ENCODE measurements at regions not wholly inside any gene's neighbourhood (a gene's known extent, or its start where the extent isn't known, plus 50 kb on each side); places are given as distances from the start of the nearest gene placed in this dataset.
"Not testable (repeated sequence)": the region's sequence is repeated elsewhere in the genome, so short reads cannot be mapped to it uniquely, and the experiment has no call there.

DNA sequence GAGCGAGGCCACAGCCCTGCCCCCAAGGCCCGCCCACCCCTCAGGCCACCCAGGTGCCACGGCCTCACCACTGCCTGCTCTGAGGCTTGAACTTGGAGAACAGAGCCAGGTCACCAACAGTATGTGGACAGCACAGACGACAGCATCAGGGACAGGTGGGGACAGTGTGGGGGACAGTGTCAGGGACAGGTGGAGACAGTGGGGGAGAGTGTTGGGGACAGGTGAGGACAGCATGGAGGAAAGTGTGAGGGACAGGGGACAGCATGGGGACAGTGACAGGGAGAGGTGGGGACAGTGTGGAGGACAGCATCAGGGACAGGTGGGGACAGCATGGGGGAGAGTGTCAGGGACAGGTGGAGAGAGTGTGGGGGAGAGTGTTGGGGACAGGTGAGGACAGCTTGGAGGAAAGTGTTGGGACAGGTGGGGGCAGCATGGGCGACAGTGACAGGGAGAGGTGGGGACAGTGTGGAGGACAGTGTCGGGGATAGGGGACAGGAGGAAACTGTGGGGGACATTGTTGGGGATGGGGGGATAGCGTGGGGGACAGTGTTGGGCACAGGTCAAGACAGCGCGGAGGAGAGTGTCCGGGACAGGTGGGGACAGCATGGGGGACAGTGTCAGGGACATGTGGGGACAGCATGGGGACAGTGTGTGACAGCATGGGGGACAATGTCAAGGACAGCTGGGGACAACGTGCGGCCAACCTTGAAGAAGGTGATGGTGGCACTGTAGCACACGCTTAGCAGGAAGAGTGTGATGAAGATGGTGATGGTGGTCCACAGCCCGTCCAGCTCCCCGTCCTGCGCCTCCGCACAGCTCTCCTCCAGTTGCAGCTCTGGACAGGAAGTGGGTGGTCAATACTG lies 114.9 kb downstream of the TMEM121 start:
- no peak for DNase-seq (ENCODE audit: extremely low spot score, unreplicated experiment)
- Mint-ChIP-seq H3K27me3 (ENCODE audit: unreplicated experiment) (no peaks in the 10 kb centered on the region), H3K4me3 (ENCODE audit: unreplicated experiment) (no peak overlapping the region), H3K9me3 (ENCODE audit: unreplicated experiment) (peaks cover 3% of the 10 kb centered on the region), H3K36me3 (ENCODE audit: unreplicated experiment) (no peaks in the 10 kb centered on the region), H3K4me1 (ENCODE audit: unreplicated experiment) (no peaks in the 10 kb centered on the region), H3K27ac (ENCODE audit: unreplicated experiment) (no peak overlapping the region)
- TF ChIP-seq, protein P1, sequence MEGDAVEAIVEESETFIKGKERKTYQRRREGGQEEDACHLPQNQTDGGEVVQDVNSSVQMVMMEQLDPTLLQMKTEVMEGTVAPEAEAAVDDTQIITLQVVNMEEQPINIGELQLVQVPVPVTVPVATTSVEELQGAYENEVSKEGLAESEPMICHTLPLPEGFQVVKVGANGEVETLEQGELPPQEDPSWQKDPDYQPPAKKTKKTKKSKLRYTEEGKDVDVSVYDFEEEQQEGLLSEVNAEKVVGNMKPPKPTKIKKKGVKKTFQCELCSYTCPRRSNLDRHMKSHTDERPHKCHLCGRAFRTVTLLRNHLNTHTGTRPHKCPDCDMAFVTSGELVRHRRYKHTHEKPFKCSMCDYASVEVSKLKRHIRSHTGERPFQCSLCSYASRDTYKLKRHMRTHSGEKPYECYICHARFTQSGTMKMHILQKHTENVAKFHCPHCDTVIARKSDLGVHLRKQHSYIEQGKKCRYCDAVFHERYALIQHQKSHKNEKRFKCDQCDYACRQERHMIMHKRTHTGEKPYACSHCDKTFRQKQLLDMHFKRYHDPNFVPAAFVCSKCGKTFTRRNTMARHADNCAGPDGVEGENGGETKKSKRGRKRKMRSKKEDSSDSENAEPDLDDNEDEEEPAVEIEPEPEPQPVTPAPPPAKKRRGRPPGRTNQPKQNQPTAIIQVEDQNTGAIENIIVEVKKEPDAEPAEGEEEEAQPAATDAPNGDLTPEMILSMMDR (IDR thresholded peaks at IDR 0.05) = no peak

DNA sequence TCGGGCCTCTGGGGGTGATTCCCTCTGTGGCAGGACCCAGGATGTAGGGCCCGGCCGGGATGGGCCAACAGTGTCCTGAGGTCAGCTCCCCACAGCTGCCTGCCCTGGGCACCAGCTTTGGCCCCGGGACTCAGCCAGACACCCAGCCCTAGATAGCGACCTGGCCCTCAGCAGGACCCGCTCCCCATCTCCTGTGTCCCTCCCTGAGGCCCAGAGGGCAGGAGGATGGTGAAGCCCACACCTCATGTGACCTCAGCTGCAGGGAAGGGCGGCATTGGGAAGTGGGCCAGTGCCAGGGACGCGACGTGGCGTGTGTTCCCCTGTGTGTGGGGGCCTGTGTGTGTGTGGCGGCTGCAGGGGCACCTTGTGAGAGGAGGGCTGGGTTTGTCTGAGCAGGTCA lies 115.6 kb downstream of the TMEM121 start:
- H3K4me1 Mint-ChIP-seq (ENCODE audit: unreplicated experiment); H3K36me3 Mint-ChIP-seq (ENCODE audit: unreplicated experiment); H3K4me3 Mint-ChIP-seq (ENCODE audit: unreplicated experiment); H3K27ac Mint-ChIP-seq (ENCODE audit: unreplicated experiment); DNase-seq (ENCODE audit: extremely low spot score, unreplicated experiment); H3K9me3 Mint-ChIP-seq (ENCODE audit: unreplicated experiment); H3K27me3 Mint-ChIP-seq (ENCODE audit: unreplicated experiment): not testable (repeated sequence)

DNA sequence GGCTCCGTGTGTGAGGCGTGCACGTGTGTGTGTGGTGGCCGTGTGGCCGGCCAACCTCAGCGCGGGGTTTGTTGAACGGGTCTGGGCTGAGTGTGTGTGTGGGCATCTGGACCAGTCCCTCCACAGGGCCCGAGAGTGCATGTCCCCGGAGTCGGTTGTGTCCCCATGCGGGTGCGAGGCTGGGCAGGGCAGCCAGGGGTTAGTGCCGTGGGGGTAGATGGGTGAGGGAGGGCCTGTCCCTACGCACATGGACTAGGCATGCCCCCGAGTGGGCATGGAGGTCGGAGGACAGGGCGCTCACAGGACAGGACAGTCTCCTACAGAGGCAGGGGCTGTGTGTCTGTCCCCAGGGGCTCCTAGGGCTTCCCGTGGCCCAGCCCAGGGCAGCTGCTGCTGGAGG lies 116.1 kb downstream of the TMEM121 start:
- H3K36me3 Mint-ChIP-seq (ENCODE audit: unreplicated experiment); H3K27me3 Mint-ChIP-seq (ENCODE audit: unreplicated experiment); H3K4me3 Mint-ChIP-seq (ENCODE audit: unreplicated experiment); H3K9me3 Mint-ChIP-seq (ENCODE audit: unreplicated experiment); H3K27ac Mint-ChIP-seq (ENCODE audit: unreplicated experiment); H3K4me1 Mint-ChIP-seq (ENCODE audit: unreplicated experiment); DNase-seq (ENCODE audit: extremely low spot score, unreplicated experiment): not testable (repeated sequence)

DNA sequence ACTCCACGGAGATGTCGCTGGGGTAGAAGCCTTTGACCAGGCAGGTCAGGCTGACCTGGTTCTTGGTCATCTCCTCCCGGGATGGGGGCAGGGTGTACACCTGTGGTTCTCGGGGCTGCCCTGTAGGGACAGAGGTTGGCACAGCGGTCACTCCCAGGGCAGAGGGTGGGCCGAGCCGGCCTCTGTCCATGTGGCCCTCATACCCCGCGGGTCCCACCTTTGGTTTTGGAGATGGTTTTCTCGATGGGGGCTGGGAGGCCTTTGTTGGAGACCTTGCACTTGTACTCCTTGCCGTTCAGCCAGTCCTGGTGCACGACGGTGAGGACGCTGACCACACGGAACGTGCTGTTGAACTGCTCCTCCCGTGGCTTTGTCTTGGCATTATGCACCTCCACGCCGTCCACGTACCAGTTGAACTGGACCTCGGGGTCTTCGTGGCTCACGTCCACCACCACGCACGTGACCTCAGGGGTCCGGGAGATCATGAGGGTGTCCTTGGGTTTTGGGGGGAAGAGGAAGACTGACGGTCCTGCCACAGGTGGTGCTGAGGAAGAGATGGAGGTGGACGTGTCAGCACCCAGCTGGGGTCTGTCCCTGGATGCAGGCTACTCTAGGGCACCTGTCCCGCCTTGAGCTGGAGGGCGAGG lies 117.1 kb downstream of the TMEM121 start:
- H3K4me3 Mint-ChIP-seq (ENCODE audit: unreplicated experiment); H3K36me3 Mint-ChIP-seq (ENCODE audit: unreplicated experiment); H3K4me1 Mint-ChIP-seq (ENCODE audit: unreplicated experiment); H3K27ac Mint-ChIP-seq (ENCODE audit: unreplicated experiment); H3K9me3 Mint-ChIP-seq (ENCODE audit: unreplicated experiment); H3K27me3 Mint-ChIP-seq (ENCODE audit: unreplicated experiment); DNase-seq (ENCODE audit: extremely low spot score, unreplicated experiment): not testable (repeated sequence)

DNA sequence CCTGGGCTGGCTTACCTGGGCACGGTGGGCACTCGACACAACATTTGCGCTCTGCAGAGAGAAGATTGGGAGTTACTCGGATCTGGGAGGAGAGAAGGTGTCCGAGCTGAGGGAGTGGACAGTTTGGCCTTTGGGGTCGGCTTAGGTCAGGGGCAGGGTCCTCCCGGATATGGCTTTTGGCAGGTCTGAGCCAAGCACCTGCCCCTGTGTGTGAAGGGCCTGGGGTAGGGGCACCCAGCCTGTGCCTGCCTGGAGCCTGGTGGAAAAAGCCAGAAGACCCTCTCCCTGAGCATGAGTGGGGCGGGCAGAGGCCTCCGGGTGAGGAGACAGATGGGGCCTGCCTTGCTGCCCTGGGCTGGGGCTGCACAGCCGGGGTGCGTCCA lies 117.7 kb downstream of the TMEM121 start:
- H3K4me3 Mint-ChIP-seq (ENCODE audit: unreplicated experiment); DNase-seq (ENCODE audit: extremely low spot score, unreplicated experiment); H3K36me3 Mint-ChIP-seq (ENCODE audit: unreplicated experiment); H3K27ac Mint-ChIP-seq (ENCODE audit: unreplicated experiment); H3K27me3 Mint-ChIP-seq (ENCODE audit: unreplicated experiment); H3K9me3 Mint-ChIP-seq (ENCODE audit: unreplicated experiment); H3K4me1 Mint-ChIP-seq (ENCODE audit: unreplicated experiment): not testable (repeated sequence)

DNA sequence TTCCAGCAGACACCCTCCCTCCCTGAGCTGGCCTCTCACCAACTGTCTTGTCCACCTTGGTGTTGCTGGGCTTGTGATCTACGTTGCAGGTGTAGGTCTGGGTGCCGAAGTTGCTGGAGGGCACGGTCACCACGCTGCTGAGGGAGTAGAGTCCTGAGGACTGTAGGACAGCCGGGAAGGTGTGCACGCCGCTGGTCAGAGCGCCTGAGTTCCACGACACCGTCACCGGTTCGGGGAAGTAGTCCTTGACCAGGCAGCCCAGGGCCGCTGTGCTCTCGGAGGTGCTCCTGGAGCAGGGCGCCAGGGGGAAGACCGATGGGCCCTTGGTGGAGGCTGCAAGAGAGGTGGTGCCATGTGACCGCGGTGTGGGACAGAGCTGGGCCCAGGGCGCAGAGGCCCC lies 118.1 kb downstream of the TMEM121 start:
- H3K36me3 Mint-ChIP-seq (ENCODE audit: unreplicated experiment); H3K27ac Mint-ChIP-seq (ENCODE audit: unreplicated experiment); H3K4me3 Mint-ChIP-seq (ENCODE audit: unreplicated experiment); H3K9me3 Mint-ChIP-seq (ENCODE audit: unreplicated experiment); DNase-seq (ENCODE audit: extremely low spot score, unreplicated experiment); H3K27me3 Mint-ChIP-seq (ENCODE audit: unreplicated experiment); H3K4me1 Mint-ChIP-seq (ENCODE audit: unreplicated experiment): not testable (repeated sequence)

DNA sequence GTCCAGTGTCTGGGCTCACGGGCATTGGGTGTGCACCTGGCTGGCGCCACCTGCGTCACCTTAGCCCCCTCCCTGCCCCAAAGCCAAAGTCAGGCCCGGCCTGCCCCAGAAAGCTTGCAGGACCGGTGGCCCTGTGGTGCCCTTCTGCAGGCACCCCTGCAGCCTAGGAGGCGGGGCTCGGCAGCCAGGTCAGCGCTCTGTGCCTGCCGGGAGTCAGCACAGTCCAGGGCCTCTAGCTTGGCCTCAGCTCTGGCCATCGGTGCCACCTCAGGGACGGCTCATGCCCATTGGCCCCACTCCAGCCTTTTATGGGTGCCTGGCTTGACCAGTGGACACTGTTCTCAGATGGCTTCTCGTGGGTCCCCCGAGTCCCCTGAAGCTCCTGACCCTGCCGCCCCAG lies 118.5 kb downstream of the TMEM121 start:
- H3K36me3 Mint-ChIP-seq (ENCODE audit: unreplicated experiment); H3K27ac Mint-ChIP-seq (ENCODE audit: unreplicated experiment); DNase-seq (ENCODE audit: extremely low spot score, unreplicated experiment); H3K4me3 Mint-ChIP-seq (ENCODE audit: unreplicated experiment); H3K9me3 Mint-ChIP-seq (ENCODE audit: unreplicated experiment); H3K4me1 Mint-ChIP-seq (ENCODE audit: unreplicated experiment); H3K27me3 Mint-ChIP-seq (ENCODE audit: unreplicated experiment): not testable (repeated sequence)

DNA sequence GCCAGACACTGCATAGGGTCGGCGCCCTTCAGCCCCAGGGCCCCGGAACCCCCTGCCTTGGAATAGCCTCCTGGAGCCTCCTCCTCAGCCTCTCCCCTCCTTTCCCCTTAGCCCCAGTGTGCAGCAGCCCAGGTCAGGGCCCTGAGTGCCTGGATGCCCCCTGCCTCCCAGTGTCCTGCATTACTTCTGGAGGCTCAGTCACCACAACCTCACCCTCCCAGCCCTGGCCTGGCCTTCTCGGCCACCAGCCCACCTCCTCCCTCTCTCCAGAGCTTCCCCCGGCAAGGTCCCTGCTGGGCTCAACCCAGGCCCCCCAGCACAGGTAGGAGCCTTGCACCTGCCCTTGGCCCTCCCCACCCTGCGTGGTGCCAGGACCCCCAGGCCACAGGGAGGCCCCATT lies 119.0 kb downstream of the TMEM121 start:
- not testable (repeated sequence) for H3K9me3 Mint-ChIP-seq (ENCODE audit: unreplicated experiment); H3K36me3 Mint-ChIP-seq (ENCODE audit: unreplicated experiment); H3K27me3 Mint-ChIP-seq (ENCODE audit: unreplicated experiment); H3K4me3 Mint-ChIP-seq (ENCODE audit: unreplicated experiment); H3K4me1 Mint-ChIP-seq (ENCODE audit: unreplicated experiment); H3K27ac Mint-ChIP-seq (ENCODE audit: unreplicated experiment); DNase-seq (ENCODE audit: extremely low spot score, unreplicated experiment)

Measured in osteocyte (in vitro differentiated cells).